ENCODE measurements at regions not wholly inside any gene's neighbourhood (a gene's known extent, or its start where the extent isn't known, plus 50 kb on each side); places are given as distances from the start of the nearest gene placed in this dataset.

GRCh38 chr2:57343391-57344006 lies 703.1 kb upstream of the VRK2 start:
- no peak for TF ChIP-seq CTCF (CRISPR knock-in tag; IDR thresholded peaks at IDR 0.05)
- TF ChIP-seq ZNF816 (CRISPR knock-in tag; IDR thresholded peaks at IDR 0.05; ENCODE audit: borderline replicate concordance) = no peak
- no peak for TF ChIP-seq RFX5 (IDR thresholded peaks at IDR 0.05; ENCODE audit: low read depth, low read length)
- TF ChIP-seq SRF (IDR thresholded peaks at IDR 0.05; ENCODE audit: low read depth, low read length) = no peak
- TF ChIP-seq SP140L (CRISPR knock-in tag; IDR thresholded peaks at IDR 0.05; ENCODE audit: borderline replicate concordance) = no peak
- no peak for TF ChIP-seq ZNF446 (CRISPR knock-in tag; IDR thresholded peaks at IDR 0.05)
- no peak for TF ChIP-seq EZH2 (conservative IDR thresholded peaks at IDR 0.05; ENCODE audit: low read depth, low read length)
- TF ChIP-seq ZFP36L1 (CRISPR knock-in tag; IDR thresholded peaks at IDR 0.05) = no peak
- TF ChIP-seq ZNF772 (CRISPR knock-in tag; IDR thresholded peaks at IDR 0.05) = no peak
- TF ChIP-seq ZNF781 (CRISPR knock-in tag; IDR thresholded peaks at IDR 0.05; ENCODE audit: borderline replicate concordance, not compliant biosample characterization) = no peak
